ENCODE measurements at regions not wholly inside any gene's neighbourhood (a gene's known extent, or its start where the extent isn't known, plus 50 kb on each side); places are given as distances from the start of the nearest gene placed in this dataset.

DNA sequence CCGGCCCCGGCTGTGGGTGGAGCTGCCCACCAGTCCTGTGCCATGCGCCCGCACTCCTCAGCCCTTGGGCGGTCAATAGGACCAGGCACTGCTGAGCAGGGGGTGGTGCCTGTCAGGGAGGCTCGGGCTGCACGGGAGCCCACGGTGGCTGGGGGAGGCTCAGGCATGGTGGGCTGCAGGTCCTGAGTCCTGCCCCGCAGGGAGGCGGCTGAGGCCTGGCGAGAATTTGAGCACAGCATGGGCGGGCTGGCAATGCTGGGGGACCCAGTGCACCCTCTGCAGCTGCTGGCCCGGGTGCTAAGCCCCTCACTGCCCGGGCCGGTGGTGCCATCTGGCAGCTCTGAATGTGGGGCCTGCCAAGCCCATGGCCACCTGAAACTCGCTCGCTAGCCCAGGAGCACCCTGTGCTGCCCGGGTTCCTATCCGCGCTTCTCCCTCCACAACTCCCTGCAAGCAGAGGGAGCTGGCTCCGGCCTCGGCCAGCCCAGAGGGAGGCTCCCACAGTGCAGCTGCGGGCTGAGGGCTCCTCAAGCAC, 1371.1 kb downstream of the FSCB start:
- TF ChIP-seq, protein P1, sequence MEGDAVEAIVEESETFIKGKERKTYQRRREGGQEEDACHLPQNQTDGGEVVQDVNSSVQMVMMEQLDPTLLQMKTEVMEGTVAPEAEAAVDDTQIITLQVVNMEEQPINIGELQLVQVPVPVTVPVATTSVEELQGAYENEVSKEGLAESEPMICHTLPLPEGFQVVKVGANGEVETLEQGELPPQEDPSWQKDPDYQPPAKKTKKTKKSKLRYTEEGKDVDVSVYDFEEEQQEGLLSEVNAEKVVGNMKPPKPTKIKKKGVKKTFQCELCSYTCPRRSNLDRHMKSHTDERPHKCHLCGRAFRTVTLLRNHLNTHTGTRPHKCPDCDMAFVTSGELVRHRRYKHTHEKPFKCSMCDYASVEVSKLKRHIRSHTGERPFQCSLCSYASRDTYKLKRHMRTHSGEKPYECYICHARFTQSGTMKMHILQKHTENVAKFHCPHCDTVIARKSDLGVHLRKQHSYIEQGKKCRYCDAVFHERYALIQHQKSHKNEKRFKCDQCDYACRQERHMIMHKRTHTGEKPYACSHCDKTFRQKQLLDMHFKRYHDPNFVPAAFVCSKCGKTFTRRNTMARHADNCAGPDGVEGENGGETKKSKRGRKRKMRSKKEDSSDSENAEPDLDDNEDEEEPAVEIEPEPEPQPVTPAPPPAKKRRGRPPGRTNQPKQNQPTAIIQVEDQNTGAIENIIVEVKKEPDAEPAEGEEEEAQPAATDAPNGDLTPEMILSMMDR (conservative IDR thresholded peaks at IDR 0.05; ENCODE audit: low read depth, low read length): no peak
- no peak for TF ChIP-seq EZH2 (IDR thresholded peaks at IDR 0.05; ENCODE audit: borderline replicate concordance, low read depth, low read length, poor library complexity, severe bottlenecking)
